NCI-H526 (cell line): ENCODE measurements at regions not wholly inside any gene's neighbourhood (a gene's known extent, or its start where the extent isn't known, plus 50 kb on each side); places are given as distances from the start of the nearest gene placed in this dataset.

Source experiments
- DNase-seq, 2 experiments: peaks; one replicate each; lab custom pipeline; 2025; lab: John Stamatoyannopoulos, UW

- no peak for DNase-seq
Observed at GRCh38 chr16:62088731-62089410, 52.6 kb upstream of the CDH8 start.
